GM04504 (cell line): ENCODE measurements at regions not wholly inside any gene's neighbourhood (a gene's known extent, or its start where the extent isn't known, plus 50 kb on each side); places are given as distances from the start of the nearest gene placed in this dataset.

Experiments used
- DNase-seq: peaks from one replicate; pipeline ENCODE4 v3.0.0-alpha.2; 2012; ENCODE audit warnings: low read depth

DNA sequence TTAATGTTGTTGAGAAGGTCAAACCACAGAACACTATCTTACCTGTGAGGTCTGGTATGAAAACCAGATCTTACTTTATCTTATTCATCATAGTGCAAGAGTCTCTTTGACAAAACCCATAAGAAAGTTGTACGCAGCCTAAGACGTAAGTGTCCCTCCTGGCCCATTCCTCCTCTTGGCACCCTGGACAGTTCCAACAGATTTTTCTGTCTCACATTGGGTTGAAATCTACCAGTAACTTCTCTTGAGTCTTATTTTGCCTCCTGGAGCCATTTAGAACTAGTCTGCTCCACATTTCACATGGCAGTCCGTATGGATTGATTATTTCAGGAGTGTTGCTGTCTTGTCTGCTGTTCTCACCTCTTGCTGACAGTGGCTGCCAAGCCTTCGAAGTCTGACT, 498.4 kb downstream of the PDCD6IP start:
- no peak for DNase-seq

DNA sequence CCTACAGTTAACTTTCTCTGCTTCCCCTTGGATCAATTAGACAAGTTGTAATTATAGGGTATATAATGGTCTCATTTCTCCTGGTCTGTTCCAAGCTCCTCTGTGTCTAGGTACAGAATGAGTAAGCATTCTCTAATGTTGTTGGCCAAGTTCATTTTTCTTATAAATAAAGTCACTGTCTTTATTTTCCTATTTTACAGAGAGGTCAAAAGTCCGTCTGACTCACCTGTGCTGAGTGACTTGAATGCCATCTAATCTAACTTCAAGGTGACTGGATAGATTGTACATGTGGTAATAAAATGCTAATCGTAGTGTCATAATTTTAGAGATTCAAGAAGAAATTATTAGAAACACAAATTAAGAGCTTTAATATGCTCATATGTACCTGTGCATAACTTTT, 500.2 kb downstream of the PDCD6IP start:
- no peak for DNase-seq

DNA sequence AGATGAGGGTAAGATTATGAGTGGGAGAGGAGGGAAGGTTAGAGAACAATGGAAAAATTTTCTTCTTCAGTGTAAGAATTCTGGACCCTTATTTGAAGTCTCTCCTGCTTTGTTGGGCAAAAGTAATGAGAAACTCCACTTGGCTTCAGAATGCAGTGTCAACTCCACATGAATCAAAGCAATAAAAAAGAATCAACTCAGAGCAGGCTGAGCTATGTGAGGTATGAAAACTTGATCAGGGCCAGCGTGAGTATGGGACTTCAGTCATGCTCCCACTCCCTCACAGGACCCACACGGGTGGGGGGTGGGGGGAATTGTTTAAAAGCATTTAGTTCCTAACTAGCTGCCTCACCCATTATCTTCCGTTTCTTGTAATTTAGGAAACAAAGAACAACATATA, 502.2 kb downstream of the PDCD6IP start:
- DNase-seq = no peak

DNA sequence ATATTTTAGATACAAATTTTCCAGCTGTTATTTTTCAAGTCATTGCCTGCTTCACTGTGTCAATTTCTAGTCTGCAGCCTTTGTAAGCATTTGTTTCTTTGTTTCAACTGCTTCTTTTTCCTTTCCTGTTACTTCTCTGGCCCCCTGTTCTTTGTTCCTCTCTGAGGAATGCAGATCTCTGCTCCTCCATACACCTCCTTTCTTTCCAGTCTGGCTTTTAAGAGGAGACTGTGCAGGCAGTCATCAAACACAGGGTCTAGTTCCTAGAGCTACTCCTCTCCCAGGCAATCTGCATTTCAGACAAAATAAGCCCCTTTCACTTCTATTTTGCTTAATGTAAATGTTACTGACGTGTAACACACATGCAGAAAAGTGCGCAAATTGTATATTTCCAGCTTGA, 502.9 kb downstream of the PDCD6IP start:
- DNase-seq = no peak

DNA sequence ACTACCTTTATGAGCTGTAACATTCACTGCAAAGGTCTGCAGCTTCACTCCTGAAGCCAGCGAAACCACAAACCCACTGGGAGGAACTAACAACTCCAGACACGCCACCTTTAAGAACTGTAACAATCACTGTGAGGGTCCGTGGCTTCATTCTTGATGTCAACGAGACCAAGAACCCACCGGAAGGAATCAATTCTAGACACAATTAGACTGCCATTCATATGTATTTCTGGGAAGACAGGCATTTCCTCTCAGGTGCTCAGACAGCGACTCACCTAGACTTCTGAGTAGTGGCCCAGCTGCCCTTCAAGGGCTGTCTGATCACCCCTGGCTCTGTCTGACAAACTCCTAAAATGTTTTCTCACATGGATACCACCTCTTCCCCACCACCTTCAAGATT, 506.8 kb downstream of the PDCD6IP start:
- no peak for DNase-seq

DNA sequence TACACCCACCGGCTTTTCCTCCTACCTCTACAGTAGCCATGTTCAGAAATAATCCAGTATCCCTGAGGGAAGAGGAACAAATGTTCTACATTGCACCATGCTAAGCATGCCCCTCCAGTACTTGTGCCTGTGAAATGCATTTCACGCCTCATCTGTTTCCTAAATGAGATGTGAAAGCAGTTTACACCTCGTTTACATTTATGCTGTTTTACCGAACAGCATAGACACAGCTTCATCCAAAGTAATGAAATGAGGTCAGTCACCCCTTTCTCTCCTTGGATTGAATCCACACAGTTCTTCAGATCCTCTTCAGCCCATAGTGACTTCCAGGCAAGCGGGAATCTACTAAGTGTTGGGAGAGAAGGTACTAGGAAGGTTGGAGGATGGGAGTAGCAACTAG, 514.3 kb downstream of the PDCD6IP start:
- no peak for DNase-seq

DNA sequence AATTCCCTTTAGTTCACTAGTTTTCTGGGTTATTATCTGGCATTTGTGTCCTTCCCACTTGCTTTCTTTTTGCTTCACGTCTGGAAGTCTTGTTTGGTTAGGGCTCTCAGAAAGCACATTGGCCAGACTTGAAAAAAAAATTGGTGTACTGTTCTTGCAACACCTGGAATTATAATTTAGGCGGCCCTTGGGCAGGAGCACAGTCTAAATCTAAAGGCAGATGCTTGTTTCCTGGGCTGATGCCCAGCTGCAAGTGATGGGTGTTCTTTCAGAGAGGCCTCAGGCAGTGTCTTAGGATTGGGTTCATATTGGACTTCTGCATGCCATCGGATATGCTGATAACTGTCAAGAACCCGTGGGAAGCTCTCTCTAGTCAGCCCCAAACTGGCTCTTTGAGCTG, 521.5 kb downstream of the PDCD6IP start:
- DNase-seq = no peak

DNA sequence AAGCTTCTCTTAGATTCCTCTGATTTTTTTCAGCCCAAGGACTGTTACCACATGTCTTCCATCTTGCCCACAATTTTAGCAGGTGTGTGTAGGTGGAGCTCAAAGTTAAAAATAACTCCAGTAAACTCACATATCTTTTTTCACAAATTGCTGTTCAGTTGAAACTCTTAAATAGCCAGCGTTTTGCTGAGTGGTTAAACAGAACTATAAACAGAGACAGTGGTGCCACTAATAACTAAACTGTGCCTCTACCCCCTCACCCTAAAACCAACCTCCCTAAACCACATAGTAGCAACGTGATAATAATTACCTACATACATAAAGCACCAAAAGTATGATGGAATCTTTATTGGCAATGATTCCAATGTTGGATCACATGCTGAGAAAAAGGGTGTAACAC, 525.1 kb downstream of the PDCD6IP start:
- no peak for DNase-seq

DNA sequence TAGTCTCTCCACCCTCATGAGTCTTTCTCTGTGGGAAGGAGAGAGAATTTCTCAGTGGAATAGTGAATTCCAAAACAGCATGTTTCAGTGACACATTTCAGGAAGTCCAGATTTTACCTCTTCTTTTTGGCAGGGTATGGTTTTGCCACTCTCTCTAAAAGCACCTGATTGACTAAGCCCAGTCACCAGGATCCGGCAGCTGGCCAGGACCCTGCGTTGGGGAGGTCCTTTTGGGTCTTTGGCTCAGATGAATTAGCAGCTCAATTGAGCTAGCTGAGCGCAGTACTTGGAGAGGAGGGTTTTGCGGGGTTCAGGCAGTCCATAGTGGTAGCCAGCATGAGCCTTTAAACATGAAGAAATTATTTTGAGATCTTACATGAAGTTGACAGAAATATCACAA, 548.2 kb downstream of the PDCD6IP start:
- no peak for DNase-seq

DNA sequence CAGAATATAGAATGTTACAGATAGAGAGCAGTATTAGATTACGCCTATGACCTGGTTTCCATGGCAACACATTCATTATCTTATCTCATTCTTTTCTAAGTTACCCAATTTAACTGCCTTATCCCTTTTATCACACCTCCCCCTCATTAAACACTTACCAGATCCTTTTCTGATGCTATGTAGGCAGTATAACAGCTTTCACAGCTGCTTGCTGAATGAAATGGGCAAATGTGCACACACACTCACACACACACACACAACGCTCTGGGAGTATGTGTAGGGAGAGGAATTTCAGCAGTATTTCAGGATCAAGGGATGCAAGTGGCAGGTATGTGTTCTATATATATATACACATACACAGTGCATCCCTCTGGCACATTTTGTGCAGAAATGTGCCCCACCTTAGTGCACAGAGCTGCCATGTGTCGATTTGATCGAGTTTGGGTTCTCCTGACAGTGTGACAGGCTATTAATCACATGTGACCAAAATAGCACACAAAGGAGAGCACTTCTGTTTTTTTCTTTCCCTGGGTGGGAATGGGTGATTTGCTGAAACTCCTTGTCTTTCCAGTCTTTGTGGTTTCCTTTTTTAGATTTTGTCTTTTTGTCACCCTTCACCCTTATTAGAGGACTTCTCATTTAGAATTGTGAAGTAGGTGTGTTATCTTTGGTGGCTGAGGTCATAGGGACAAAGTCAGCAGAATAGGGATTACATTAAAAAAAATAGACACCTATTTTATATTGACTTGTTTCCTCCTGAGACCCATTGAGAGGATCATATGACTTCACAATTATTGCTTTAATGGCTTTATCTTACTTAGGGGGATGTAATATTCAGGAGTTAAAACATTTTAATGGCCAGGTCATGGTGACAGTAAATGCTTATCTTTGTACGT, 553.7 kb downstream of the PDCD6IP start:
- no peak for DNase-seq

DNA sequence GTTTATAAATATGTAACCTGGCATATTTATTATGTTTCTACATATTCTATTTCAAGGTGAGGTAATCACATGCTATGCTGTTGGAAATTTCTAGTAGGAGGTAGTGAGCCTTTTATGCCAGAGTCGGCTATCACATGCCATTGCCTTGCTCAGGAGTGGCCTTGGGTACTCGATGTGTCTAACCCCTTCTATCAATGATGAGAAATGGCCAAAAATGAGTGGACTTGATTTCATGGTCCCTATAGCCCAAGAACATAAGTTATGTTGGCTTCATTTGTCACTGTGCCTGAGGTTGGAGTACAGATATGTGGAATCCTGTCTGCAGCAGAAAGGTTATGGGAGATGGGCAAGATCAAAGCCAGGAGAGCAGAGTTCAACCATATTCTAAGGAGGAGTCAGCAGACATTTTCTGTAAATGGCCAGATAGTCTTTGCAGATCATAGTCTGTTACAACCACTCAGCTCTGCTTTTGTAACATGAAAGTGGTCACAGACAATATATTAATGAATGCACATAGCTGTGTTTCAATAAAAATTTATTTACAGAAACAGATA, 554.4 kb downstream of the PDCD6IP start:
- no peak for DNase-seq

DNA sequence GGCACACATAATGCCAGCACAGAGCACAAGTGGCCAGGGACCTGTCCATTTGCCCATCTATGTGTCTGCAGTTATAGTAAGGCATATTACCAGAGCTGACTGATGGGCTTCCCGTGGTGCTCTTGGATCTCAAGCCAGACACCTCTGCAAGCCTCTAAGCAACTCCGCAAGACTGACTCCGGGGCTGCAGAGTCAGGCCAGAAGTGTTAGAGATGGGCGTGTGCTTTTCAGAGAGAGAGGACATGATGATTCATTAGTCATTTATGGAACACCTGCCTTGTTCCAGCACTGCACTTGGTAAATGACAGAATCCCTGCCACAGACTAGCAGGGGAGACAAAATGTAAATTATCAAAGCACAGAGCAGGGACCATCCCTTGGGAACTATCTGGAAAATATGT, 559.0 kb downstream of the PDCD6IP start:
- DNase-seq = no peak

DNA sequence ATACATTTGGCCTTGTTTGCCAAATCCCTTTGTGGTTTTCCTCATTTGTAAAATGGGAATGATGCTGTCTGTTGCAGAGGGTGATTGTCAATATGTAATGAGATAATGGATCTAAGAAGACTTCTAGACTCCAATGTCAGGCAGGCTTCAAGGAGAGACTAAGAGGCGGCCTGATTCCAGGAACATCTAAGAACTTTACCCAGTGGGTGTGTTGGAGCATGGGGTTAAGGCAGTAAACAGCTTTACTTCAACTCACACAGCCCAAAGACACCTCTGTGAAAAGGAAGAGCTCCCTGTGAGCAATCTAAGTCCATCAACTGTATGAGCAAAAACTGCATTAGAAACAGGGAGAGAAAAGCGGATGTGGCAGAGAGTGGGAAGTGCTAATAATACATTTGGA, 560.6 kb downstream of the PDCD6IP start:
- DNase-seq = no peak

DNA sequence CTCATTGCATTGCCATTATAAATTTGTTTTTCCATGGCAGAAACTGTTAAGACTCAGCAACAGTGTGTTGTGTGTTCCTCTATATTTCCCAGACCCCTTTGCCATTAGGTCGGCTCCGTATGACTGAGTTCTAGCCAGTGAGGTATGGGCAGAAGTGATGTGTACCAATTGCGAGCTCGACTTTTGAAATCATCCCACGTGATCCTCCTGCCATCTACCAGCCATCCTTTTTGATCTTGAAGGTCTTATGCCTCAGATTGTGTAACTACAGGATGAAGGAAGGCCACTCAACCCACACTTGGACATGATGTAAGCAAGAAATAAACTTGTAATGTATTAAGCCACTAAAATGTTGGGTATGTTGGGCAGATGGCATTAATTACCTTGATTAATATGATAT, 562.3 kb downstream of the PDCD6IP start:
- DNase-seq = no peak

DNA sequence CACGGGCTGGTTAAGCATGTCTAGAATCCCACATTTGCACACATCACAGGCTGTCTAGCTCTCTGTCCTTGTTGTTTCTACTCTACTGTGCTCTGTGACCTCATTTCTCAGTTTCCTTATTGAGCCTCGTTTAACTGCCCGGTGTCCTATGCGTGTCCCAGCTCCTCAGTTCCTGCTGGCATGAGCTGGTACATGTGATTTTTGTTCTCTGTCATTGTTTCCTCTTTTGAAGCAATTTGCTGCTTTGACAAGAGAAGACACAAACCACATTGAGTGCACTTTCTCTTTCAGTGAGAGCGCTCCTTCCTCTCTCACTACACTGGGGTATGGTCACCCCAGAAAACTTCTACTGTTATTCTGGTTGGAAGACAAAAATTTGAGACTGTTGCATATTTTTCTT, 563.5 kb downstream of the PDCD6IP start:
- DNase-seq = no peak

DNA sequence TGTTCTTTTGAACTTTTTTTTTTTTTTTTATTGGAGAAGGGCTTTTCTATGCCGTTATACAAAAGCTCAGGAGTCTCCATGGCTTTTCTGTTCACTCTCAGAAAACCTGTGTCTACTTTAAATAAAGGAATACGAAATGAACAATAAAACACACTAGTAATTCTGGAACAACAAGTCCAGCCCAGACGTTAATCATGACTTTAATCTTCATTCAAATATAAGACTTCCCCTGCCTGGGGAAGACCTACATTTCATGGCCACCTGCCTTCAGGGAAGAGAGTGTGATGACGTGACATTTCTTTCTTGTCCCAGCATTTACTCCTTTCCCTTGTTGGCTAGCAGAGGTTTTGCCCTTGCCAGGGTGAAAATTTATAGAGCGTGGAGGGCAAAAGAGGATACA, 564.5 kb downstream of the PDCD6IP start:
- no peak for DNase-seq

DNA sequence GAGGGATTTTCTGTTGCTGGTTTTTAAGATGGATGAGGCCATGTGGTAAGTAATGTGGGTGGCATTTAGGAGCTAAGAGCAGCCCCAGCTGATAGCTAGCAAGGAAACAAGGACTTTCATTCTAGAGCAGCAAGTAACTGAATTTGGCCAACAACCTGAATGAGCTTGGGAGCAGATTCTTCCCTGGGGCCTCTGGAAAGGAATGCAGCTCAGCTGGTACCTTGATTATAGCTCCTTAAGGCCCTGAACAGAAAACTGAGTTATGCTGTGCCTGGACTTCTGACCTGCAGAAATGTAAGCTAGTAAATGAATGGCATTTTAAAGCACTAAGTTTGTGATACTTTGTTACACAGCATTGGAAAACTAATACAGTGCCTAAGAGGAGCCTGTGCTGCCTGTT, 565.5 kb downstream of the PDCD6IP start:
- DNase-seq = no peak

DNA sequence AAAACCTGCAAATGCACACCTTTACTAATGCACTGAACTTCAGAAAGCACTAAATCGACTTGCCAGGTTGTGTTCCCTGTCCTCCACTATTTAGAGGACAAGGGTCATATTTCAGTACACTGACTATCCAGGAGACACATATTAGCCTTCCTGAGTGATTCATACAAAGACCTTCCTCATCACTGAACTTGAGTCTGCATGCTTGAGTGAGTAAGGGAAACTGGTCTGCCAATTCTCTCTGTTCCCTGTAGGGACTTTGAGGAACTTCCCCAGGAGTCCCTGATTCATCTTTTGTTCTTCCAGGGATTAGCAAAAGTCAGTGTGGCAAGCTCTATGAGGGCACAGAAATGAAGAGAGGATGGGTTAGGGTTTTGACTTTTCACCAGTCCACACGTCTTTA, 565.9 kb downstream of the PDCD6IP start:
- no peak for DNase-seq

DNA sequence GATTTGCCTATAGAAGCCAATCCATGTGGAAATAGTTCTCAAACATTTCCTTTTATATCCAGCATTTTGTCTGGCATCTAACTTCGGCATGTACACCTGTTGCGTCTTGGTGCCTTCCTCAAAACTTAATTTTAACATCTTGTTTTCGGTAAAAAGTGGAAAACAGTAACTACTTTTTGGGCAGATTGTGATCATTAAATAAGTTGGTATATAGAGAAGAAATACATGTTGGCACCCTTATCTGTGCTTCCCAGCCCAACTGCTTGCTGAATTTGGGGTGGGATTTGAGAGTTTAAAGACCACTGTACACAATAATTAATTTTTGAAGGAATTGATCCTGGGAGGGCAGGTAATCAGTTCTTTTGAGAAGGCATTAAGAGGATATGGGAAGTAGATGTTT, 566.8 kb downstream of the PDCD6IP start:
- no peak for DNase-seq

DNA sequence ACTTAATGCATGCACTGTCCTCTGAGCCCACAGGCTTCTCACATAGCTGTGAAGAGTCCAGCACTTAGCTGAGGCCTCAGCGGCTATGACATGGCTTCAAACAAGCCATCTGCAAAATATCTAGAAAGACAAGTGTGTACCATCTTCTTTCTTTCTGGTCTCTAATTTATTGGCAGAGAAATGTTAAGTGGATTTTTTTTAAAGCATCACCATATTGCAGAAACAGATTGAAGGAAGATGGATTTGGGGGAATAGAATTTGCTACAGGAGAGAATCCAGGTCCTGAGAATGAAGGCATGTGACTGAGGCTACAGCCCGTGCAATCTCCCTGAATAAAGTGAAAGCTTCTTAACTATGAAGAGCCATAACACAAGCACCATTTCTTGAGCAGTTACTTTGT, 567.3 kb downstream of the PDCD6IP start:
- DNase-seq = no peak

DNA sequence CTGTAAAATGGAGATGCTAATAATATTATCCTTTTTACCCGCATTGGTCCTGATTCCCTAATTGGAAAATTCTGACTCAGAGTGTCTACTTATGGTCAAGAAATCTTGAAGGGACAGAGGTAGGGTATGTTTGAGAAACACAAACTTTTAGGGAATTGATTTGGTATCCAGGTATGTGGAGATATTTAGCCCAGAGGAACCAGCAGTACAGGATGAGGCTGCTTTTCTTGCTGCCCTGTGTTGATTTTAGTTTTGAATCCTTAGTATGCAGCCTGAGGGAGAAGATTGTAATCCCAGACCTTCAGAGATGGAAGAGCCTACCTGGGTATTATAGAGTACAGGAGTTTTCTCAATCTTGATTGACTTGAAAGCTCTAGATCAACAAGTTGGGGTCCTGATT, 569.1 kb downstream of the PDCD6IP start:
- DNase-seq = no peak

DNA sequence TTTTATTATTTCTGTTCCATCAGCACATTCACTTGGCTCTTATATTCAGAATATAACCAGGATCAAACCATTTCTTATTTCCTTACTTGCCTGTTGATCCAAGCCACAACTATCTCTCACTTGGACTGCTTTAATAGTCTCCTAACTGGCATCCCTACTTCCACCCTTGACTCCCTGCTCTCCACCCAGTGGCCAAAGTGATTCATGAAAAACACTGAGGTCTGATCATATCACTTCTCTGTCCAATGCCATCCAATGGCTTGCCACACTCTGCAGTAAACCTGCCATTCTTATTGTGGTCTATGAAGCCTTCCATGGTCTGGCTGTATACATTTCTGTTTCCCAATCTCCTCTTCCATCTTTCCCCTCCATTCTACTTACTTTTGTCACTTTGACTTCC, 576.1 kb downstream of the PDCD6IP start:
- no peak for DNase-seq

DNA sequence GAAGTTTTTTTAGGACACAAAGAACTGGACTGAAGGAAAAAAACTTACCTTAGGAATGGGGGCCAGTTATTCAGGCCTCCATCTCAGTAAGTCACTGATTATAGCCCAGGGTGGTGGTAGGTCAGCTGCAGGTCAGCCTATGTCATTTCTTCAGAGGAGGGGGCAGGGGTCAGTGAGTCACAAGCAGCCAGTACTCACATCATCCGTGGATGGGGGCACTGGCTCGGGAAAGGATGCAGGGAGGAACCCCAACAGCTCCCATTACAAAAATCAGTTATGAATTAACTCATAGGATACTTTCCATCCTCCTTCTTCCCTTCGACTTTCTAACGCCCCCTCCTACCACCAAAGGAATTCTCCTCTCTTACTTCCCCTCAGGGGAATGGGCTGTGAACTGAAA, 578.3 kb downstream of the PDCD6IP start:
- DNase-seq = no peak

DNA sequence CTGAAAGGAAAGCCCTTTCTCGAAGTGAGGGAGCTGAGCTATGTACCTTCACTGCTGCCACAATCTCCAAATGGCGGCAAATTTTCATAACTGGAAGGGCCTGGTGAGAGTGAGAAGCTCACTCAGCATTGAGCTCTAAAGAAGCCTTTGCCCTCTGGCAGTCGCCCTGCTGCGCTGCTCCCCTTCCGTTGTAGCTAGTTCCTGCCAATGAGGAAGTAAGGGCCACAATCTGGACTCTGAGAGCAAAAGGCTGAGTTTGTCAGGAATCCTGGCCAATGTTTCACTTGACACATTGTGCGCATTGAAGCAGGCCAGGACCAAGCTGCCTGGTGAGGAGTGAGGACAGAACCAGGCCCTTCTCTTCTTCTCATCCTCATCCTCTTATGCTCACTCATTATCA, 579.5 kb downstream of the PDCD6IP start:
- no peak for DNase-seq
